Liver (tissue), 8 donors: ENCODE measurements at regions not wholly inside any gene's neighbourhood (a gene's known extent, or its start where the extent isn't known, plus 50 kb on each side); places are given as distances from the start of the nearest gene placed in this dataset.

ENCODE experiments used
- DNase-seq: peaks from one replicate; pipeline ENCODE4 v3.0.0-alpha.2; 2017; ENCODE audit warnings: low spot score
- H3K27ac ChIP-seq, 2 donors: one replicate each; pipeline ENCODE4 v1.7.0; 2013; ENCODE audit warnings: inconsistent platforms in 2 of 2, low read length in 2 of 2, control low read depth in 1 of 2, low read depth in 1 of 2, mild to moderate bottlenecking in 1 of 2
- H3K27me3 ChIP-seq, 4 donors: one replicate each; pipeline versions ENCODE4 v1.6.1 to v1.7.0; 2013; ENCODE audit warnings: low read length in 3 of 4, inconsistent platforms in 1 of 4, mild to moderate bottlenecking in 1 of 4, moderate library complexity in 1 of 4; ENCODE audit not compliant: control insufficient read depth in 4 of 4, insufficient read depth in 4 of 4
- H3K36me3 ChIP-seq, 4 donors: one replicate each; pipeline versions ENCODE4 v1.6.1 to v1.7.0; 2013; ENCODE audit warnings: low read length in 3 of 4, mild to moderate bottlenecking in 3 of 4, low read depth in 1 of 4, moderate library complexity in 1 of 4; ENCODE audit not compliant: control insufficient read depth in 4 of 4, insufficient read depth in 3 of 4
- H3K4me1 ChIP-seq, 4 donors: one replicate each; pipeline versions ENCODE4 v1.6.1 to v1.7.0; 2013; ENCODE audit warnings: low read length in 3 of 4, mild to moderate bottlenecking in 3 of 4, moderate library complexity in 1 of 4; ENCODE audit not compliant: control insufficient read depth in 4 of 4, insufficient read depth in 4 of 4
- H3K4me3 ChIP-seq, 3 donors: one replicate each; pipeline versions ENCODE4 v1.6.1 to v1.7.0; 2013; ENCODE audit warnings: low read length in 3 of 3, control low read depth in 1 of 3, low read depth in 1 of 3, mild to moderate bottlenecking in 1 of 3
- H3K9ac ChIP-seq, 2 donors: one replicate each; pipeline ENCODE4 v1.7.0; 2013; ENCODE audit warnings: low read length in 2 of 2, mild to moderate bottlenecking in 2 of 2, moderate library complexity in 2 of 2, control low read depth in 1 of 2, low read depth in 1 of 2
- H3K9me3 ChIP-seq, 4 donors: one replicate each; pipeline versions ENCODE4 v1.6.1 to v1.7.0; 2013; ENCODE audit warnings: low read length in 3 of 4; ENCODE audit not compliant: control insufficient read depth in 4 of 4
- EGR1 ChIP-seq, 2 donors: IDR thresholded peaks; 2 replicates each; pipeline ENCODE4 v1.6.1; 2016 to 2018; ENCODE audit warnings: antibody characterized with exemption in 2 of 2, low read depth in 2 of 2
- GABPA ChIP-seq, 2 donors: IDR thresholded peaks in 1 of 2; conservative IDR thresholded peaks in 1 of 2; 2 replicates each; pipeline ENCODE4 v1.6.1; 2016; ENCODE audit warnings: antibody characterized with exemption in 2 of 2, mild to moderate bottlenecking in 1 of 2, moderate library complexity in 1 of 2
- HNF4G ChIP-seq: IDR thresholded peaks from 2 replicates; pipeline ENCODE4 v1.6.1; 2016; ENCODE audit warnings: antibody characterized with exemption
- JUND ChIP-seq, 2 donors: IDR thresholded peaks; 2 replicates each; pipeline ENCODE4 v1.6.1; 2016; ENCODE audit warnings: antibody characterized with exemption in 2 of 2
- NR2F2 ChIP-seq: IDR thresholded peaks from 2 replicates; pipeline ENCODE4 v1.6.1; 2016; ENCODE audit warnings: antibody characterized with exemption
- RAD21 ChIP-seq, 2 donors: IDR thresholded peaks; 2 replicates each; pipeline ENCODE4 v1.6.1; 2016; ENCODE audit warnings: antibody characterized with exemption in 2 of 2, mild to moderate bottlenecking in 2 of 2
- SP1 ChIP-seq: IDR thresholded peaks from 2 replicates; pipeline ENCODE4 v1.6.1; 2018; ENCODE audit warnings: antibody characterized with exemption, mild to moderate bottlenecking
- TAF1 ChIP-seq: conservative IDR thresholded peaks from 2 replicates; pipeline ENCODE4 v1.6.1; 2016; ENCODE audit warnings: antibody characterized with exemption, mild to moderate bottlenecking
- YY1 ChIP-seq: IDR thresholded peaks from 2 replicates; pipeline ENCODE4 v1.6.1; 2016; ENCODE audit warnings: antibody characterized with exemption, mild to moderate bottlenecking
- WGBS: extraction: QIAGEN DNeasy Blood & Tissue Kit; methylation state at CpG from one replicate; pipeline ENCODE4 v1.1.7; 2013; 5-methylcytosine and 5-hydroxymethylcytosine counted together
- TF ChIP-seq, protein P1 (sequence below): fragments of 150-350 bp; IDR thresholded peaks from 2 replicates; pipeline ENCODE4 v1.5.1; 2017; ENCODE audit warnings: improper control_type of control experiment, low read depth, low read length; ENCODE audit not compliant: missing input control
- TF ChIP-seq, protein P2 (sequence below): IDR thresholded peaks from 2 replicates; pipeline ENCODE4 v1.6.1; 2016; ENCODE audit warnings: antibody characterized with exemption
- TF ChIP-seq, protein P3 (sequence below): IDR thresholded peaks from 2 replicates; pipeline ENCODE4 v1.6.1; 2016; ENCODE audit warnings: antibody characterized with exemption
- TF ChIP-seq, protein P4 (sequence below): IDR thresholded peaks from 2 replicates; pipeline ENCODE4 v1.6.1; 2016; ENCODE audit warnings: antibody characterized with exemption, mild to moderate bottlenecking
- TF ChIP-seq, protein P5 (sequence below): IDR thresholded peaks from 2 replicates; pipeline ENCODE4 v1.6.1; 2016; ENCODE audit warnings: antibody characterized with exemption
- donor health status: healthy.
- donor health status: healthy.
- donor health status: healthy.
- donor health status: healthy.
- donor health status: healthy.

DNA sequence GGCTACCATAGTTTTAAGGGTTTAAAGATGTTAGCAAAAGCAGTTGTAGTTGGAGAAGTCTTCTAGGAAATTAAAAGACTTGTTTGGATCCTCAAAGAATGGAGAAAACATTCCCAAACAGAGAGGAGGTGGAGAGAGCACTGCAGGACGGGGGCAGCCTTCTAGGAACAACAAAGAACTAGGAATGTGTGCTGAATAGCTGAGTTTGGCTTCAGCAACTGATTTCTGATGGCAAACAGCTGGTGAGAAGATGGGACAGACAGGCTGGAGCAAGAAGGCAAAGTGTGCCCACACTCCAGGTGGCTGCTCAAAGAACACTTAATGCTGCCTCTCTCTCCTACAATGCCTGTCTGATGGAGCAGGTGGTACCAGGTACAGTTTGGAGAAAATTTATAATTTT lies 1331.1 kb downstream of the ADGRL3 start (continued):
- TF ChIP-seq, protein P1, sequence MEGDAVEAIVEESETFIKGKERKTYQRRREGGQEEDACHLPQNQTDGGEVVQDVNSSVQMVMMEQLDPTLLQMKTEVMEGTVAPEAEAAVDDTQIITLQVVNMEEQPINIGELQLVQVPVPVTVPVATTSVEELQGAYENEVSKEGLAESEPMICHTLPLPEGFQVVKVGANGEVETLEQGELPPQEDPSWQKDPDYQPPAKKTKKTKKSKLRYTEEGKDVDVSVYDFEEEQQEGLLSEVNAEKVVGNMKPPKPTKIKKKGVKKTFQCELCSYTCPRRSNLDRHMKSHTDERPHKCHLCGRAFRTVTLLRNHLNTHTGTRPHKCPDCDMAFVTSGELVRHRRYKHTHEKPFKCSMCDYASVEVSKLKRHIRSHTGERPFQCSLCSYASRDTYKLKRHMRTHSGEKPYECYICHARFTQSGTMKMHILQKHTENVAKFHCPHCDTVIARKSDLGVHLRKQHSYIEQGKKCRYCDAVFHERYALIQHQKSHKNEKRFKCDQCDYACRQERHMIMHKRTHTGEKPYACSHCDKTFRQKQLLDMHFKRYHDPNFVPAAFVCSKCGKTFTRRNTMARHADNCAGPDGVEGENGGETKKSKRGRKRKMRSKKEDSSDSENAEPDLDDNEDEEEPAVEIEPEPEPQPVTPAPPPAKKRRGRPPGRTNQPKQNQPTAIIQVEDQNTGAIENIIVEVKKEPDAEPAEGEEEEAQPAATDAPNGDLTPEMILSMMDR, result no peak
- TF ChIP-seq RAD21 (IDR thresholded peaks at IDR 0.05) (no peak), JUND (IDR thresholded peaks at IDR 0.05) (no peak), EGR1 (IDR thresholded peaks at IDR 0.05; ENCODE audit: low read depth in 2 of 2) (no peak), TAF1 (no peak), HNF4G (no peak)
- TF ChIP-seq, protein P2, sequence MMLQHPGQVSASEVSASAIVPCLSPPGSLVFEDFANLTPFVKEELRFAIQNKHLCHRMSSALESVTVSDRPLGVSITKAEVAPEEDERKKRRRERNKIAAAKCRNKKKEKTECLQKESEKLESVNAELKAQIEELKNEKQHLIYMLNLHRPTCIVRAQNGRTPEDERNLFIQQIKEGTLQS, result no peak
- TF ChIP-seq, protein P3, sequence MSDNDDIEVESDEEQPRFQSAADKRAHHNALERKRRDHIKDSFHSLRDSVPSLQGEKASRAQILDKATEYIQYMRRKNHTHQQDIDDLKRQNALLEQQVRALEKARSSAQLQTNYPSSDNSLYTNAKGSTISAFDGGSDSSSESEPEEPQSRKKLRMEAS, result no peak

DNA sequence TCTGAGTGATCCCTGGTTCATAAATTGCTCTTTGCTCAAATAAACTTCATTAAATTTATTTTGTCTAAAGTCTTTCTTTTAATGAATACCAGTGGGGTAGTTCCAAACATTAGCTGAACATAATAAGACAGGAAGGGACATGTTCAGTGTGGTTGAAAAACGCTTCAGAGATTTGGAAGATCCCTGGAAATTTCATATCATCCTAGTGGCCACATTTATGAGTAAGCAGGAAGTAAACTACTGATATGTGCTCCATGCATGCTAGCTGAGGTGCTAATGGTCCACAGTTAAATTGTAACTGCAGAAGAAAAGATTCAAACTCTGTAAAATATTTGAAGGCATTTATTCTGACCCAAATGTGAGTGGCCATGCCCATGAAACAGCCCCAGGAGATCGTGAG lies 1328.7 kb downstream of the ADGRL3 start:
- TF ChIP-seq GABPA (IDR thresholded peaks at IDR 0.05 in 1 of 2, conservative IDR thresholded peaks at IDR 0.05 in 1 of 2) (no peak), TAF1 (no peak), NR2F2 (no peak), JUND (IDR thresholded peaks at IDR 0.05) (no peak), RAD21 (IDR thresholded peaks at IDR 0.05) (no peak), EGR1 (IDR thresholded peaks at IDR 0.05; ENCODE audit: low read depth in 2 of 2) (no peak), SP1 (no peak)
- TF ChIP-seq, protein P2, result no peak
- TF ChIP-seq, protein P4, sequence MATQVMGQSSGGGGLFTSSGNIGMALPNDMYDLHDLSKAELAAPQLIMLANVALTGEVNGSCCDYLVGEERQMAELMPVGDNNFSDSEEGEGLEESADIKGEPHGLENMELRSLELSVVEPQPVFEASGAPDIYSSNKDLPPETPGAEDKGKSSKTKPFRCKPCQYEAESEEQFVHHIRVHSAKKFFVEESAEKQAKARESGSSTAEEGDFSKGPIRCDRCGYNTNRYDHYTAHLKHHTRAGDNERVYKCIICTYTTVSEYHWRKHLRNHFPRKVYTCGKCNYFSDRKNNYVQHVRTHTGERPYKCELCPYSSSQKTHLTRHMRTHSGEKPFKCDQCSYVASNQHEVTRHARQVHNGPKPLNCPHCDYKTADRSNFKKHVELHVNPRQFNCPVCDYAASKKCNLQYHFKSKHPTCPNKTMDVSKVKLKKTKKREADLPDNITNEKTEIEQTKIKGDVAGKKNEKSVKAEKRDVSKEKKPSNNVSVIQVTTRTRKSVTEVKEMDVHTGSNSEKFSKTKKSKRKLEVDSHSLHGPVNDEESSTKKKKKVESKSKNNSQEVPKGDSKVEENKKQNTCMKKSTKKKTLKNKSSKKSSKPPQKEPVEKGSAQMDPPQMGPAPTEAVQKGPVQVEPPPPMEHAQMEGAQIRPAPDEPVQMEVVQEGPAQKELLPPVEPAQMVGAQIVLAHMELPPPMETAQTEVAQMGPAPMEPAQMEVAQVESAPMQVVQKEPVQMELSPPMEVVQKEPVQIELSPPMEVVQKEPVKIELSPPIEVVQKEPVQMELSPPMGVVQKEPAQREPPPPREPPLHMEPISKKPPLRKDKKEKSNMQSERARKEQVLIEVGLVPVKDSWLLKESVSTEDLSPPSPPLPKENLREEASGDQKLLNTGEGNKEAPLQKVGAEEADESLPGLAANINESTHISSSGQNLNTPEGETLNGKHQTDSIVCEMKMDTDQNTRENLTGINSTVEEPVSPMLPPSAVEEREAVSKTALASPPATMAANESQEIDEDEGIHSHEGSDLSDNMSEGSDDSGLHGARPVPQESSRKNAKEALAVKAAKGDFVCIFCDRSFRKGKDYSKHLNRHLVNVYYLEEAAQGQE, result no peak
- 31% methylated on average over 2 of the region's 2 CpGs for WGBS
- Histone ChIP-seq H3K27ac (no peak overlapping the region), H3K9me3 (no peaks in the 10 kb centered on the region), H3K4me3 (no peak overlapping the region), H3K36me3 (no peaks in the 10 kb centered on the region), H3K9ac (no peak overlapping the region), H3K4me1 (no peaks in the 10 kb centered on the region), H3K27me3 (no peaks in the 10 kb centered on the region)
- no peak for DNase-seq

DNA sequence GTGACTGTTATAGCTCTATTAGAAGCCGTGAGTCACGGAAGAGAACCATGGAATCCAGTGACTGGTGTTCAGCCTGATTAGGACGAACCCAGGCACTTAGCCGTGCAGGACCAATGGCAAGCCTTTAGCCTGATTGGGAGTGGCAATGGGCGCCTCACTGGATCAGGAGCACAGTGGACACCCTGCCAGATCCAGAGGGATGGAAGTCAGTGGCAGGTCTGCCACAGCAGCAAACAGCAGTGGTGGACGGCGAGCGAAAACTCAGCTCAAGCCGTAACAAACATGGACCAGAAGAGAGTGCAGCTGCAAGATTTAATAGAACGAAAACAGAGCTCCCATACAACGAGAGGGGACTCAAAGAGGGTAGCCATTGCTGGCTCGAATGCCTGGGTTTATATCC lies 1326.5 kb downstream of the ADGRL3 start:
- no peak overlapping the region for H3K4me3 ChIP-seq
- no peaks in the 10 kb centered on the region for H3K4me1 ChIP-seq
- 85% methylated on average over 12 of the region's 12 CpGs for WGBS
- H3K9me3 ChIP-seq, result no peaks in the 10 kb centered on the region
- no peak overlapping the region for H3K9ac ChIP-seq
- no peaks in the 10 kb centered on the region for H3K36me3 ChIP-seq
- no peak for DNase-seq
- no peaks in the 10 kb centered on the region for H3K27me3 ChIP-seq
- no peak for TF ChIP-seq JUND (IDR thresholded peaks at IDR 0.05)
- TF ChIP-seq YY1, result no peak
- TF ChIP-seq, protein P5, sequence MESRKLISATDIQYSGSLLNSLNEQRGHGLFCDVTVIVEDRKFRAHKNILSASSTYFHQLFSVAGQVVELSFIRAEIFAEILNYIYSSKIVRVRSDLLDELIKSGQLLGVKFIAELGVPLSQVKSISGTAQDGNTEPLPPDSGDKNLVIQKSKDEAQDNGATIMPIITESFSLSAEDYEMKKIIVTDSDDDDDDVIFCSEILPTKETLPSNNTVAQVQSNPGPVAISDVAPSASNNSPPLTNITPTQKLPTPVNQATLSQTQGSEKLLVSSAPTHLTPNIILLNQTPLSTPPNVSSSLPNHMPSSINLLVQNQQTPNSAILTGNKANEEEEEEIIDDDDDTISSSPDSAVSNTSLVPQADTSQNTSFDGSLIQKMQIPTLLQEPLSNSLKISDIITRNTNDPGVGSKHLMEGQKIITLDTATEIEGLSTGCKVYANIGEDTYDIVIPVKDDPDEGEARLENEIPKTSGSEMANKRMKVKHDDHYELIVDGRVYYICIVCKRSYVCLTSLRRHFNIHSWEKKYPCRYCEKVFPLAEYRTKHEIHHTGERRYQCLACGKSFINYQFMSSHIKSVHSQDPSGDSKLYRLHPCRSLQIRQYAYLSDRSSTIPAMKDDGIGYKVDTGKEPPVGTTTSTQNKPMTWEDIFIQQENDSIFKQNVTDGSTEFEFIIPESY, result no peak
- TF ChIP-seq, protein P4, result no peak
- no peak overlapping the region for H3K27ac ChIP-seq
